Mesenchymal stem cell (in vitro differentiated cells and primary cell): ENCODE measurements at regions not wholly inside any gene's neighbourhood (a gene's known extent, or its start where the extent isn't known, plus 50 kb on each side); places are given as distances from the start of the nearest gene placed in this dataset.

ENCODE experiments used
- DNase-seq: peaks from one replicate; pipeline ENCODE4 v3.0.0-alpha.2; 2013
- H2AFZ ChIP-seq: one replicate; pipeline ENCODE4 v1.6.1; 2013; ENCODE audit warnings: low read depth, mild to moderate bottlenecking, control low read depth, inconsistent platforms, low read length, moderate library complexity
- H2AK5ac ChIP-seq: 2 replicates; pipeline ENCODE4 v1.6.1; 2013; ENCODE audit warnings: low read length, moderate library complexity, mild to moderate bottlenecking, inconsistent platforms; ENCODE audit not compliant: severe bottlenecking
- H2BK120ac ChIP-seq: one replicate; pipeline ENCODE4 v1.6.1; 2013; ENCODE audit warnings: low read depth, mild to moderate bottlenecking, inconsistent platforms, low read length, moderate library complexity
- H2BK12ac ChIP-seq, 2 experiments: one replicate each; pipeline ENCODE4 v1.6.1; 2013; ENCODE audit warnings: inconsistent platforms in 2 of 2, low read length in 2 of 2, mild to moderate bottlenecking in 2 of 2, moderate library complexity in 2 of 2, control low read depth in 1 of 2
- H2BK15ac ChIP-seq: one replicate; pipeline ENCODE4 v1.6.1; 2013; ENCODE audit warnings: mild to moderate bottlenecking, low read depth, inconsistent platforms; ENCODE audit not compliant: poor library complexity, severe bottlenecking
- H2BK5ac ChIP-seq: 2 replicates; pipeline ENCODE4 v1.6.1; 2013; ENCODE audit warnings: low read depth, mild to moderate bottlenecking, low read length, control low read depth, inconsistent platforms; ENCODE audit not compliant: poor library complexity, severe bottlenecking
- H3K14ac ChIP-seq, 2 experiments: one replicate each; pipeline ENCODE4 v1.6.1; 2013; ENCODE audit warnings: inconsistent platforms in 2 of 2, low read length in 2 of 2, control low read depth in 1 of 2, mild to moderate bottlenecking in 1 of 2, moderate library complexity in 1 of 2
- H3K18ac ChIP-seq, 2 experiments: one replicate each; pipeline ENCODE4 v1.6.1; 2013; ENCODE audit warnings: inconsistent platforms in 2 of 2, low read length in 2 of 2, control low read depth in 1 of 2, low read depth in 1 of 2, mild to moderate bottlenecking in 1 of 2
- H3K23ac ChIP-seq, 2 experiments: one replicate each; pipeline ENCODE4 v1.6.1; 2013; ENCODE audit warnings: inconsistent platforms in 2 of 2, low read length in 2 of 2, mild to moderate bottlenecking in 2 of 2, moderate library complexity in 2 of 2, control low read depth in 1 of 2
- H3K27ac ChIP-seq: 2 replicates; pipeline ENCODE4 v1.5.1; 2013; ENCODE audit warnings: mild to moderate bottlenecking, moderate library complexity, low read length, control low read depth, inconsistent platforms; ENCODE audit not compliant: poor library complexity, severe bottlenecking
- H3K27me3 ChIP-seq, 2 experiments: 2 replicates each; pipeline versions ENCODE4 v1.6.1 to v1.7.0; 2013; ENCODE audit warnings: low read length in 2 of 2, mild to moderate bottlenecking in 2 of 2, moderate library complexity in 2 of 2, control low read depth in 1 of 2, inconsistent platforms in 1 of 2; ENCODE audit not compliant: control insufficient read depth in 1 of 2, insufficient read depth in 1 of 2
- H3K36me3 ChIP-seq, 2 experiments: 2 replicates each; pipeline versions ENCODE4 v1.6.1 to v1.7.0; 2013; ENCODE audit warnings: low read length in 2 of 2, control low read depth in 1 of 2, inconsistent platforms in 1 of 2, low read depth in 1 of 2, mild to moderate bottlenecking in 1 of 2; ENCODE audit not compliant: insufficient read depth in 2 of 2, control insufficient read depth in 1 of 2
- H3K4ac ChIP-seq, 2 experiments: one replicate each; pipeline ENCODE4 v1.6.1; 2013; ENCODE audit warnings: inconsistent platforms in 2 of 2, low read length in 2 of 2, mild to moderate bottlenecking in 2 of 2, moderate library complexity in 2 of 2, control low read depth in 1 of 2, low read depth in 1 of 2
- H3K4me1 ChIP-seq: 2 replicates; pipeline ENCODE4 v1.6.1; 2013; ENCODE audit warnings: low read depth, low read length, control low read depth; ENCODE audit not compliant: control insufficient read depth, insufficient read depth
- H3K4me2 ChIP-seq: 2 replicates; pipeline ENCODE4 v1.6.1; 2013; ENCODE audit warnings: low read length, mild to moderate bottlenecking, inconsistent platforms; ENCODE audit not compliant: poor library complexity, severe bottlenecking
- H3K4me3 ChIP-seq, 2 experiments: 2 replicates each; pipeline versions ENCODE4 v1.5.1 to v1.7.0; 2013; ENCODE audit warnings: low read length in 2 of 2, mild to moderate bottlenecking in 2 of 2, control low read depth in 1 of 2, low read depth in 1 of 2; ENCODE audit not compliant: insufficient read depth in 1 of 2
- H3K79me1 ChIP-seq: replicated peaks from 2 replicates; pipeline ENCODE4 v1.6.1; 2013; ENCODE audit warnings: mild to moderate bottlenecking, control low read depth, low read length, inconsistent platforms; ENCODE audit not compliant: poor library complexity, severe bottlenecking
- H3K9ac ChIP-seq: 2 replicates; pipeline ENCODE4 v1.7.0; 2013; ENCODE audit warnings: mild to moderate bottlenecking, low read length, moderate library complexity
- H3K9me3 ChIP-seq: 2 replicates; pipeline ENCODE4 v1.7.0; 2013; ENCODE audit warnings: mild to moderate bottlenecking, low read length; ENCODE audit not compliant: control insufficient read depth
- H4K8ac ChIP-seq: one replicate; pipeline ENCODE4 v1.6.1; 2013; ENCODE audit warnings: inconsistent platforms, mild to moderate bottlenecking, low read length, moderate library complexity
- H4K91ac ChIP-seq: one replicate; pipeline ENCODE4 v1.6.1; 2013; ENCODE audit warnings: mild to moderate bottlenecking, low read length, inconsistent platforms
- WGBS: methylation state at CpG from one replicate; pipeline ENCODE4 v1.1.7; 2013; ENCODE audit warnings: mixed read lengths; 5-methylcytosine and 5-hydroxymethylcytosine counted together

DNA sequence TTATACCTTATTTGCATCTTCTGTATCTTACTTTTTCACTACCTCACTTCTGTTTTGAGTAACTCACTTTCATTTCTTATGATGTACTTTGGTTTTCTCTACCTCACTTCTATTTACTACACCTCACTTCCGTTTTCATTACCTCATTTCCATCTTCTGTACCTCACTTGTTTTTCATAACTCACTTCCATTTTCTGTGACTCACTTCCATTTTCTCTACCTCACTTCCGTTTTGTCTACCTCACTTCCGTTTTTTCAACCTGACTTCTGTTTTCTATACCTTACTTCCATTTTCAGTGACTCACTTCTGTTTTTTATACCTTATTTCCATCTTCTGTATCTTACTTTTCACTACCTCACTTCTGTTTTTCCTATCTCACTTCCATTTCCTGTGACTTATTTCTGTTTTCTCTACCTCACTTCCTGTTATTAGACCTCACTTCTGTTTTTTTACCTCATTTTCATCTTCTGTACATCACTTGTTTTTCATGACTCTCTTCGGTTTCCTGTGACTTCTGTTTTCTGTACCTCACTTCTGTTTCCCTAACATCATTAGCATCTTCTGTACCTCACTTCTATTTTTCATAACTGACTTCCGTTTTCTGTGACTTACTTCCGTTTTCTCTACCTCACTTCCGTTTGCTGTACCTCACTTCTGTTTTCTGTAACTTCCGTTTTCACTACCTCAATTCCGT lies 493.1 kb upstream of the AKR1E2 start:
- H3K27ac ChIP-seq: no peak overlapping the region
- H2AFZ ChIP-seq: no peak overlapping the region
- no peak overlapping the region for H2BK12ac ChIP-seq

DNA sequence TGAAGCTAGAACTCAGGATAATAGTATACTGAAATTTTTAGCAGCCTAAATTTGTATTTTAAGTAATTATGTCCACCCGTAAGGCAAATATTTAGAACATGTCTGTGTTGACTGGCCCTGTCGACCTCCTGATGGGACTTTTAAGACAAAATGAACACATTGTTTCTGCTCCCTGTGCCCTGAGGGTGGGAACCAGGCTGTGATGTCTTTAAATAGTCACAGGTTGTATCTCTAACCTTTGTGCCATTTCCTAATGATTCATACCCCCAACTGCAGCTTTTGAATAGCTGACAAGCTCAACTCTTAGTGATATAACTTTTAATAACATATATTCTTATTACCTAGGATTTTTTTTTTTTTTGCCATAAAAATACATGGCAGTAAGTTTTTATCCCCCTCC lies 494.9 kb upstream of the AKR1E2 start:
- H3K27ac ChIP-seq: no peak overlapping the region
- H3K79me1 ChIP-seq: no peaks in the 10 kb centered on the region
- no peak overlapping the region for H3K4me3 ChIP-seq
- H3K23ac ChIP-seq: no peak overlapping the region
- peaks cover 8% of the 10 kb centered on the region for H3K9me3 ChIP-seq
- H3K27me3 ChIP-seq: no peaks in the 10 kb centered on the region
- H2BK120ac ChIP-seq: no peak overlapping the region
- no peak overlapping the region for H3K9ac ChIP-seq
- no peak overlapping the region for H2AFZ ChIP-seq
- no peak overlapping the region for H2AK5ac ChIP-seq
- H3K18ac ChIP-seq: no peak overlapping the region
- DNase-seq: no peak
- no peak overlapping the region for H3K4me2 ChIP-seq
- H4K8ac ChIP-seq: no peak overlapping the region
- no peak overlapping the region for H3K14ac ChIP-seq
- H3K4me1 ChIP-seq: no peaks in the 10 kb centered on the region
- H2BK15ac ChIP-seq: no peak overlapping the region
- WGBS: 100% methylated on average over 2 of the region's 2 CpGs
- no peak overlapping the region for H2BK12ac ChIP-seq
- no peak overlapping the region for H2BK5ac ChIP-seq
- H3K4ac ChIP-seq: no peak overlapping the region
- H3K36me3 ChIP-seq: no peaks in the 10 kb centered on the region
- no peak overlapping the region for H4K91ac ChIP-seq

More for the DNA sequence above, 493.1 kb upstream of the AKR1E2 start:
- no peak for DNase-seq
- H2BK15ac ChIP-seq: no peak overlapping the region
- no peak overlapping the region for H3K9ac ChIP-seq
- H3K4me3 ChIP-seq: no peak overlapping the region
- no peaks in the 10 kb centered on the region for H3K79me1 ChIP-seq
- H3K4me2 ChIP-seq: no peak overlapping the region
- H2BK120ac ChIP-seq: no peak overlapping the region
- H3K4me1 ChIP-seq: no peaks in the 10 kb centered on the region
- no peak overlapping the region for H2AK5ac ChIP-seq
- H3K4ac ChIP-seq: no peak overlapping the region
- H3K23ac ChIP-seq: no peak overlapping the region
- 97% methylated on average over 9 of the region's 9 CpGs for WGBS
- H3K14ac ChIP-seq: no peak overlapping the region
- no peaks in the 10 kb centered on the region for H3K36me3 ChIP-seq
- H3K9me3 ChIP-seq: peaks cover 8% of the 10 kb centered on the region
- H2BK5ac ChIP-seq: no peak overlapping the region
- H4K91ac ChIP-seq: no peak overlapping the region
- H3K27me3 ChIP-seq: no peaks in the 10 kb centered on the region
- H3K18ac ChIP-seq: no peak overlapping the region
- H4K8ac ChIP-seq: no peak overlapping the region

DNA sequence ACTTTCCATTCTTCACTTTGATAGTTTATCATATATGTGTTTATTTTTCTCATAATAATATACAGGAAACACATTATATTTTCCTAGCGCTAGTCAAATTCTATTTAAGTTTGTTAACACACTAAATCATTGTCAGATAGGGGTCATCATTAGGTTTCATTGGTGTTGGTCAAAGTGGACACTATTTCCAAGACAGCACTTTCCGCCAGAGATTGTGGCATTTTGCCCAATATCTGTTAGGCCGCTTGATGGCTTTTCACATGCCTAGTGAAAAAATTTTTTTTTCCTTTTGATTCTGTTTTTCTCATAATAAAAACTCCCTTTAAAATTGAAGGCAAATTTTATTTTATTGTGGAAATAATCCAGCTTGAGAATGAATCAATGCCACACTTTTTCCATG lies 495.4 kb upstream of the AKR1E2 start:
- H2BK120ac ChIP-seq: no peak overlapping the region
- H3K27ac ChIP-seq: no peak overlapping the region
- H3K4me1 ChIP-seq: no peaks in the 10 kb centered on the region
- H3K23ac ChIP-seq: no peak overlapping the region
- H4K8ac ChIP-seq: no peak overlapping the region
- no peaks in the 10 kb centered on the region for H3K36me3 ChIP-seq
- no peak overlapping the region for H3K4me3 ChIP-seq
- no peak overlapping the region for H2BK15ac ChIP-seq
- H3K14ac ChIP-seq: no peak overlapping the region
- WGBS: 100% methylated on average over 1 of the region's 3 CpGs
- H2BK5ac ChIP-seq: no peak overlapping the region
- no peak overlapping the region for H2AK5ac ChIP-seq
- H3K27me3 ChIP-seq: no peaks in the 10 kb centered on the region
- H3K4ac ChIP-seq: no peak overlapping the region
- DNase-seq: no peak
- H3K9me3 ChIP-seq: peaks cover 8% of the 10 kb centered on the region
- H3K4me2 ChIP-seq: no peak overlapping the region
- no peaks in the 10 kb centered on the region for H3K79me1 ChIP-seq
- H2AFZ ChIP-seq: no peak overlapping the region
- no peak overlapping the region for H3K18ac ChIP-seq
- H2BK12ac ChIP-seq: no peak overlapping the region
- no peak overlapping the region for H4K91ac ChIP-seq
- no peak overlapping the region for H3K9ac ChIP-seq

DNA sequence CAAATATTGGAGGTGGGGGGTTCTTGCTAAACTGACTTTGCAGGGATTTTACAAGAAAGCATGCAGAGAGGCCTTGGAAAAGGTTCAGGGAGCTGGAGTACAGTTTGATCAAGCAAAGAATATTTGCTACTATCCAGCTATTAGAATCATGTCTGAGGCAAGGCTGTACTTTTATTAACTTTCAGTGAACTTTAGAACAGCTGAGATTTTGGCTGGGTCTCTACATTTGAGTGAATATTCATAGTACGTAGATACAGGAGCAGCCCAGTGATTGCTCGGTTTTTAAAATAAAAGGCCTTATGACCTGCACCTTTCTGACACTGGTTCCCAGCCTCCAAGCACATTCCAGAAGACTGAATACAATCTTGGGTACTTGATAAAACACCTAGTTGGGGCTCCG lies 496.8 kb upstream of the AKR1E2 start:
- WGBS: 100% methylated on average over 3 of the region's 3 CpGs
- Histone ChIP-seq H3K4me3 (no peak overlapping the region), H3K9ac (no peak overlapping the region), H3K4ac (no peak overlapping the region), H3K36me3 (no peaks in the 10 kb centered on the region), H2AFZ (no peak overlapping the region), H3K9me3 (peaks cover 8% of the 10 kb centered on the region), H3K18ac (no peak overlapping the region), H3K27me3 (no peaks in the 10 kb centered on the region), H3K4me2 (no peak overlapping the region), H2AK5ac (no peak overlapping the region), H4K8ac (no peak overlapping the region), H3K23ac (no peak overlapping the region), H4K91ac (no peak overlapping the region), H3K4me1 (no peaks in the 10 kb centered on the region), H3K27ac (no peak overlapping the region), H2BK120ac (no peak overlapping the region), H2BK5ac (no peak overlapping the region), H3K79me1 (no peaks in the 10 kb centered on the region), H2BK15ac (no peak overlapping the region), H2BK12ac (no peak overlapping the region), H3K14ac (no peak overlapping the region)
- no peak for DNase-seq
